ENCODE measurements at regions not wholly inside any gene's neighbourhood (a gene's known extent, or its start where the extent isn't known, plus 50 kb on each side); places are given as distances from the start of the nearest gene placed in this dataset.

- Histone ChIP-seq H3K4ac (replicated peaks; ENCODE audit: insufficient read length, low read depth, low read length) (no peak overlapping the region), H3K27me3 (replicated peaks in 1 of 4; ENCODE audit: control insufficient read depth in 3 of 4, extremely low read depth in 1 of 4, insufficient read depth in 3 of 4, low read length in 3 of 4) (no peaks in the 10 kb centered on the region), H2AK5ac (ENCODE audit: low read depth, low read length) (no peak overlapping the region), H4K20me1 (replicated peaks in 1 of 2; ENCODE audit: control insufficient read depth in 1 of 2, insufficient read depth in 2 of 2, low read length in 2 of 2) (no peaks in the 10 kb centered on the region), H2BK5ac (ENCODE audit: low read depth, low read length) (no peak overlapping the region), H4K91ac (replicated peaks; ENCODE audit: insufficient read length, low read length) (no peak overlapping the region), H3K4me2 (ENCODE audit: insufficient read depth in 1 of 2, low read depth in 2 of 2, low read length in 2 of 2) (no peak overlapping the region), H2BK120ac (replicated peaks; ENCODE audit: low read depth, low read length) (no peak overlapping the region), H4K8ac (ENCODE audit: extremely low read depth, insufficient read depth, low read length) (peak overlapping the region; percentile 23), H2BK12ac (ENCODE audit: low read depth, low read length) (no peak overlapping the region), H3K4me3 (ENCODE audit: extremely low read depth in 1 of 4, insufficient read depth in 2 of 4, low read depth in 3 of 4, low read length in 4 of 4) (no peak overlapping the region), H3K14ac (ENCODE audit: insufficient read length) (no peak overlapping the region), H3K23ac (ENCODE audit: insufficient read length) (no peak overlapping the region), H2BK15ac (ENCODE audit: low read length) (no peak overlapping the region), H2AFZ (ENCODE audit: low read length) (no peak overlapping the region), H2BK20ac (ENCODE audit: low read length) (no peak overlapping the region), H3K4me1 (replicated peaks in 1 of 4; ENCODE audit: control insufficient read depth in 3 of 4, insufficient read depth in 4 of 4, low read length in 3 of 4) (no peaks in the 10 kb centered on the region), H3K79me1 (ENCODE audit: low read depth, low read length) (no peaks in the 10 kb centered on the region), H3K36me3 (ENCODE audit: control insufficient read depth in 2 of 4, insufficient read depth in 4 of 4, low read length in 3 of 4) (no peaks in the 10 kb centered on the region), H3K27ac (ENCODE audit: low read depth, low read length) (no peak overlapping the region), H3K9ac (replicated peaks in 1 of 4; ENCODE audit: extremely low read depth in 1 of 4, low read depth in 3 of 4, low read length in 3 of 4) (no peak overlapping the region), H3K23me2 (ENCODE audit: low read depth, low read length) (no peaks in the 10 kb centered on the region), H3K79me2 (ENCODE audit: control insufficient read depth in 1 of 2, insufficient read depth in 2 of 2, low read length in 2 of 2) (no peaks in the 10 kb centered on the region), H3K56ac (replicated peaks; ENCODE audit: insufficient read length, low read depth, low read length) (no peak overlapping the region), H3K18ac (ENCODE audit: extremely low read depth, low read length) (no peak overlapping the region), H4K5ac (ENCODE audit: insufficient read length, low read depth, low read length) (no peak overlapping the region), H3K9me3 (ENCODE audit: insufficient read depth in 2 of 2, low read depth in 1 of 2, low read length in 1 of 2) (no peaks in the 10 kb centered on the region)
- WGBS, 2 experiments (ENCODE audit: extremely low coverage in 1 of 2, insufficient coverage in 1 of 2, insufficient read length in 1 of 2, insufficient replicate concordance in 2 of 2, low coverage in 1 of 2, low lambda C conversion rate in 2 of 2, missing lambda C conversion rate in 1 of 2): 90% methylated on average over 14 of the region's 14 CpGs; no CpG with 5 or more reads in 1 of the 2 experiments
- TF ChIP-seq ZNF274 (IDR thresholded peaks at IDR 0.05; ENCODE audit: borderline replicate concordance, extremely low read depth, low read length) (no peak), CTBP2 (IDR thresholded peaks at IDR 0.05; ENCODE audit: borderline replicate concordance, insufficient read depth, insufficient read length, low read length) (no peak), NRF1 (IDR thresholded peaks at IDR 0.05; ENCODE audit: low read depth, low read length) (no peak), SP4 (IDR thresholded peaks at IDR 0.05; ENCODE audit: low read length) (no peak), RFX5 (IDR thresholded peaks at IDR 0.05; ENCODE audit: borderline replicate concordance, low read depth, low read length) (no peak), SP1 (IDR thresholded peaks at IDR 0.05; ENCODE audit: low read depth, low read length) (no peak), SUZ12 (IDR thresholded peaks at IDR 0.05; ENCODE audit: low read length) (no peak), SIRT6 (IDR thresholded peaks at IDR 0.05; ENCODE audit: low read length) (no peak), NANOG (IDR thresholded peaks at IDR 0.05; ENCODE audit: insufficient read depth, low read depth, low read length, poor library complexity, severe bottlenecking) (no peak), CBX5 (IDR thresholded peaks at IDR 0.05; ENCODE audit: low read depth, low read length) (no peak), PHF8 (conservative IDR thresholded peaks at IDR 0.05; ENCODE audit: low read depth, low read length) (no peak), CREB1 (IDR thresholded peaks at IDR 0.05) (no peak), TEAD4 (IDR thresholded peaks at IDR 0.05; ENCODE audit: low read depth, low read length) (no peak)
- POLR2A ChIA-PET (ENCODE audit: partially characterized antibody): interaction anchor here (0.6 kb wide), 1 partner anchor 13 kb away, joined by 3 read pairs; no protein-coding TSS in a partner anchor
- no peak for DNase-seq (ENCODE audit: low read depth in 1 of 2, low spot score in 2 of 2)
- FAIRE-seq: no peak
- CTCF ChIA-PET (ENCODE audit: partially characterized antibody): interaction anchor here (1.0 to 1.6 kb wide), 4 partner anchors 14 to 318 kb away, joined by 3 to 6 read pairs (median 3); no protein-coding TSS in a partner anchor
Observed at GRCh38 chr3:124333931-124334640, 342.2 kb upstream of the ROPN1 start.
